GM23248 (cell line): ENCODE measurements at regions not wholly inside any gene's neighbourhood (a gene's known extent, or its start where the extent isn't known, plus 50 kb on each side); places are given as distances from the start of the nearest gene placed in this dataset.

Experiments used
- EZH2 ChIP-seq: fragments of 200-600 bp; sonication (generic); IDR thresholded peaks from 2 replicates; pipeline ENCODE4 v1.6.1; 2018; ENCODE audit warnings: antibody characterized with exemption, mild to moderate bottlenecking; ENCODE audit not compliant: insufficient read depth, poor library complexity, severe bottlenecking
- EZH2phosphoT487 ChIP-seq: fragments of 200-600 bp; sonication (generic); IDR thresholded peaks from 2 replicates; pipeline ENCODE4 v1.6.1; 2018; ENCODE audit warnings: antibody characterized with exemption, moderate library complexity, mild to moderate bottlenecking, low read depth; ENCODE audit not compliant: insufficient read depth

DNA sequence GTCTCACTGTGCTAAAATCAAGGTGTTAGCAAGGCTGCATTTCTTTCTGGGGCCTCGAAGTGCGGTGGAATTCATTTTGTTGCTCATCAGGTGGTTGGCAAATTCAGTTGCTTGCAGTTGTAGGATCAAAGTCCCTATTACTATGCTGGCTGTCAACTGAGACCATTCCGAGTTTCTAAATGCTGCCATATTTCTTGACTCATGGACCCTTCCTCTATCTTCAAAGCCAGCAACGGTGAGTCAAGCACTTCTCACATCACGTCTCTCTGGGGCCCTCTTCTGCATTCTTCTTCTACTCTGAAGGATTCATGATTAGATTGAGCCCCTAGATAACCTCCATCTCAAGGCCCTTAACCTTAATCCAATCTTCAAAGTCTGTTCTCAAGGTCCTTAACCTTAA lies 619.7 kb downstream of the HACE1 start:
- TF ChIP-seq EZH2 = no peak
- TF ChIP-seq EZH2phosphoT487 = no peak
